ENCODE measurements at regions not wholly inside any gene's neighbourhood (a gene's known extent, or its start where the extent isn't known, plus 50 kb on each side); places are given as distances from the start of the nearest gene placed in this dataset.
A peak's percentile ranks its signal among the peaks of the same experiment; 100 is the strongest.

DNA sequence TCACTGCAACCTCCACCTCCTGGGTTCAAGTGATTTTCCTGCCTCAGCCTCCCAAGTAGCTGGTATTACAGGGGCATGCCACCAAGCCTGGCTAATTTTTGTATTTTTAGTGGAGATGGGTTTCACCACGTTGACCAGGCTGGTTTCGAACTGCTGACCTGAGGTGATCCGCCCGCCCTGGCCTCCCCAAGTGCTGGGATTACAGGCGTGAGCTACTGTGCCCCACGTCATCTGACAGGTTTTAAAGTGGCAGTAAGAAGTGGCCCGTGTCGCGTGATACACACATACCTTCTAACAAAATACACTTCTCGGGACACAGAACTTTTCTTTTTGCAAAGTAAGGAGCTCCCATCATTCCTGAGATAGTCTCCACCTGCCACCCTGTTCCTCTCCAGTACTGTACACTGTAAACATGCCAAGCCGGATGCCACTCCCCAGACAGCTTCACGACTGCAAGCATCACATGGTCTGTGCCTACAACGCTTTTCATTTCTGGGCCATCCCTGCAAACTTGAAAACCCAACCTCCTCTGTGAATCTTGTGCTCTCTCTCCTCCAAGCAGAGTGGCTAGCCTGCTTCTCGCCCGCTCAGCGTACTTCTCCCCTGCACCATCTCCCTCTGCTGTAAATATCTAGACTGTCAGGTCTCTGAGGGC is 256.3 kb upstream of the KLF14 start:
- DNase-seq (ENCODE audit: low read depth in 1 of 2, low spot score in 1 of 2), result no peak

- DNase-seq (ENCODE audit: low read depth in 1 of 2, low spot score in 1 of 2), result no peak
Observed at GRCh38 chr7:130993671-130994365, 259.8 kb upstream of the KLF14 start.

DNA sequence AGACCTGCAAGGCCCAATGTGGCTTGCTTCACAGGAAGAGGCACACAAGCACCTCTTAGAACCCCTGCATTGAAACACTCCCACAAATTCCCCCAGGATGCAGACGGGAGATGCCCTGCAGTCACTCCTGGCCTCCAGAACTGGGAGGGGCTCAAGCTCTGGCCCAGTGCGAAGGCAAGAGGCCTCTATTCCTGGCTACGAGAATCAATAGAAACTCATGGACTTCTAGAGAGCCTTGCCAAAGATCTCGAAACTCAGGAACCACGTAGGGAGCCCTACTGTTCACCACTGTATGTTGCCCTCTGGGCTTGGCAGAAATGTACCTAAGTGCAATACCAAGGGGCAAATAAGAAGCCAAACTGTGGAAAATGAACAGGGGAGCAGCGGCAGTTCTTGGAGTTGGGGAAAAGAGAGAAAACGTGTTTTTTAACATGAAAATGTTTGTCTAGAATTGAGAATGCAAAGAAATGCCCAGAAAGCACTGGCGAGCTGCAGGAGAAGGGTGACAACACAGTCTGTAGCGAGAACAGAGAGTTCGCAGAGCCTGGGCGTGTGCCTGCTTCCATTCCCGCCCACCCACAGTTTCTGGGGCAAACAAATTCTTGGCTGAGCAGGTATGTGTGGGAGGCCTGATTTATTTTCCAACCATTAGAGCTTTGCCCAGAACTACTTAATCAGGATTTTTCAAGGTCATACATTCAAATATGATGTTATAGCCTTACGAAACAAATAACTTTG is 260.5 kb upstream of the KLF14 start:
- DNase-seq (ENCODE audit: low read depth in 1 of 2, low spot score in 1 of 2), result no peak

DNA sequence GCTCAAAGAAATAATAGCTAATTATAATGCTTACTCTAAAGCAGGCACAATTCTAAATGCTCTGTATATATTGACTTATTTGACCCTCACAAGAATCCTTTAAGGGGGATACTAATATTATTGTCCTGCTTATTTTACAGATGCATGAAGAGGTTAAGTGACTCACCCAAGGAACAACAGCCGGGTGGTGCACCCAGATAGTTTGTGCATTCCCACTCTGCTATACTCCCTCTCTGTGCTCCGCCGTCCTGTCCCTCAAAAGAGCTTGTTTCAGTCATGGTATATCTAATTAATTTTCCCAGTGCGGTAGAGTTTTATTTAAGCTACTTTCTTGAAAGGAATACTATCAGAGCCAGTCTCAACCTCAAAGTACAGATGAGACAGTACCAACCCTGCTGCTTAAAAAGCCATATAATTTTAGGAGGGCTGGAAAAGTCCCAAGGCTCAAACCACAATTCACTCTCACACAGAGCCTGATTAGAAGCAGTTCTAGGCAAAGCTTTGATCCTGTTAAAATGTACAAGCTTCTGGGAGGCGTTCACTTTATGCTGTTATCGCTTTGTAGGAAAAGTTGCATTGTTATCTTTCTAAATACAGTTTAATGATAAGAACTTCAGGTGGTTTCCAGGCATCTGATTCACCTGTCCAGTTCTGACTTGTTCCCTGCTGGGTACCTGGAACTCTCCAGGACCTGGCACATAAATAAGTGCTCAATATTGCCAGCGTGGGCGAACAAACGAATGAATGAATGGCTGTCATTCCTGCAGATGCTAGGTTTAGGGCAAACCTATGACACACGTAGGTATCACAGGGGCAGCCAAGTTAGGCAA is 261.5 kb upstream of the KLF14 start:
- DNase-seq (ENCODE audit: low read depth in 1 of 2, low spot score in 1 of 2), result no peak

DNA sequence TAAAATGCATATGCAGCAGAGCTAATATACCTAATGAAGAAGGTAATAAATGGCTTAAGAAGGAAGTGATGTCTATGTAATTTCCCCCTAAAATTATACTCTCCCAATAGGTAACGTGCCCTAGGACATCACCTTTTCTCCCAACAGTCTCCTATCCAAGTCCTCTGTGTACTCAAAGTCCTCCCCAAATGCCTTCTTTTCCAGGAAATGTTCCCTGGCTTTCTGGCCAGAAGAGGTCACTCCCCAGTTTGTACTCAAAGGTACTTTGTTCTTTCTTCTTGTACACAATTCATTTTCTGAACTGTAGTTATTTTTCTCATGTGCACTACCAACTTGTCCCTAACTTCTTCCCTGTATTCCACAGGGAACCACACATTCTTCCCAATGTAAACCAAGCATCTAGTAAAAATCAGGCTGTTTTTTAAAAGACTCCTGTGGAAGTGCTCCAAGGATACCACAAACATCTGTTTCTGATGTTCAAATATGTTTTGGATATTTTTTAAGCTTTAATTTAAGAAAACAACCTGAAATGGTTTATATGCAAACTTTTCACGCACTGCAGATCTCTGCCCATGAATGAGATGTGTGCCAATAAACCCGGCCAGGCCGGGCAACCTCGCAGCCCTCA is 262.3 kb upstream of the KLF14 start:
- no peak for DNase-seq (ENCODE audit: low read depth in 1 of 2, low spot score in 1 of 2)

DNA sequence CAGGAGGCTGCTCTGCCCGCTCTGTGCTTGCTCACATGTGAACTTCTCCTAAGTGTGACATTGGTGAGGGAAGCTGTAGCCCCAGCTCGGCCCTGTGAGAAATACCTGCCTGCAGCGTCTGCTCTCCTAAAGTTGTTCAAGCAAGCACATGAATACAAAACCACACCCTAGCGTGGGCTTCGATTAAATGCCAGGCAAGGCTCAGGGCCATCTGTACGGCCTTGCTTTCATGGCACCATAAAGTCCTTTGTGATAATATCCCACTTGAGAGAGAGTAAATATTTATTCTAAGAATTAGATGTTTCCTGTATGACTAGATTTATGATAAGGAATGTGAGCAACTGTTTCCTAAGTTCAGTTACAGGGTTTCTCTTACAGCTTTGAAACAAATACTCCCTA is 262.8 kb upstream of the KLF14 start:
- DNase-seq (ENCODE audit: low read depth in 1 of 2, low spot score in 1 of 2), result no peak

GRCh38 chr7:130998993-130999602 is 265.1 kb upstream of the KLF14 start:
- DNase-seq (ENCODE audit: low read depth in 1 of 2, low spot score in 1 of 2), result no peak

- no peak for DNase-seq (ENCODE audit: low read depth in 1 of 2, low spot score in 1 of 2)
Observed at GRCh38 chr7:130999926-131000325, 265.9 kb upstream of the KLF14 start.

GRCh38 chr7:131000389-131000788 is 266.4 kb upstream of the KLF14 start:
- no peak for DNase-seq (ENCODE audit: low read depth in 1 of 2, low spot score in 1 of 2)

GRCh38 chr7:131000873-131001272 is 266.9 kb upstream of the KLF14 start:
- DNase-seq (ENCODE audit: low read depth in 1 of 2, low spot score in 1 of 2), result no peak

DNA sequence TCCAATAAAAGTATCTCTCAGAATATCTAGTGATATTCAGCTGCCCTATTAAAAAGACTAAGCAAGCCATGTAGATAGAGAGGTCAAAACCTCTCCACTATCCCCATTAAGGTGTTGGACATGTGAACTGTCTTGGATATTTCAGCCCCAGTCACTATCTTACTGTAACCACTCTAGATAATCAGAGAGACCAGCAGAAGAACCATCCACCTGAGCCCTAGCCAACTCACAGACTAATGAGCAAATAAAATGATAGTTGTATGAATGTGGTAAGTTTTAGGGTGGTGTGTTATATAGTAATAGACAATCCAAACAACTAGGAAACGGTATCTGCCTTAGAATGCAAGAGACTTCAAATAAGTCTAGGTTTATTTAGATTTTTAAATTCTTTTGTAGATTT is 268.6 kb upstream of the KLF14 start:
- no peak for DNase-seq (ENCODE audit: low read depth in 1 of 2, low spot score in 1 of 2)

DNA sequence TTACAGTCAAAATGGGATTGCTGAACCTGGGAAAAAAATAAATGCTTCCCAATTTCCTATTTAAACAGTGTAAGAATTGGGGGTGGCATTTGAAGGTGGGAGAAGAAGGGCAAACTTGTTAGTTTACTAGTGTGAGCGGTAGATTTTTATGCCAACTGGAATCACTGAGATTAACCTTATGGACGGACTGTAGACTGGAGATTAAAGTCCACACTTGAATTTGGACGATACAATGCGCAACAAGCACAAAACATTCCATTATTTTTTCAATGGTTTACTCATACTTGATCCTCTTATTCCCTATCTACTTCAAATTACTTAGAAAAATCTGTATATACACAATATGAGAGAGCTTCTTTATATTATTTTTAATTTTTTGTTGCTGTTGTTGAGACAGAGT is 269.6 kb upstream of the KLF14 start:
- DNase-seq (ENCODE audit: low read depth in 1 of 2, low spot score in 1 of 2), result no peak

GRCh38 chr7:131004371-131004770 is 270.4 kb upstream of the KLF14 start:
- no peak for DNase-seq (ENCODE audit: low read depth in 1 of 2, low spot score in 1 of 2)

DNA sequence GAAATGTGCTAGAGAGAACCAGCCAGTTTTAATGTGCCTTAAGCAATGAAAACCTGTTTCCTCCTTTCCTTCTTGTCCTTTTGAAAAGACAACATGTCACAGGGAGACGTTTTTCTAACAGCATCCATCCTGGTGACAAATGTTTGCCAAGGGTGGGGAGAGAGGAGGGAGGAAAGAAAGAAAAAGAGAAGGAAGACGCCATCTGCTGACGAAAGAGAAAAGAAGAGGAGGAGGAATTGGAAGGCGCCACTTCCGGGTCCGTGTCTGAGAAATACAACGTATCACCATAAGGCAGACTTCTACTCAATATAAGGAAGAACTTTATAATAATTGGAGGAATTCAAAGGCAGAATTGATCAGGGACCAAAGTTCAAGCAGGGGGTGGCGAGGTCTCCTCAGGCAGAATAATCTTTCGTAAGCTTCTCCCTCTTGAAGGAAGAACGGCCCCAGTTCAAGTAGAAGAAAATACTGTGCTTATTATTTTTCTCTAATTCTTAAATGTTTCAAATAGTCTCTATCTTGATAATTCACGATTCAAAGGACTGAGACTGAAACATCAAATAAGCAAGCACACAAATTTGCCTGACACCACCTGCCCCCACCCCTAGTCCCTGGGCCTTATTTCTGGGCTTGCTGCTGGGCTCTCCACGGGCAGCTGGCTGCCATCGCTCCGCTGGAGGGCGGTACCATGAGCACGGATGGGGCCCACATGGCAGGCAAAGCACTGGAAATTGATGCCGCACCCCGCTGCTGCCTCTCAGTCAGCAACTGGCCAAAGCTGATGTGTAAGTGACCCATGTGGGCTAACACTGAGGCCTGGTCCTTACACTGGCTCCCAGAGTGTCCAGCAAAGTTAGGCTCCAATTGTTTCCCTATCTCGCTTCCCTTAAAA is 273.7 kb upstream of the KLF14 start:
- DNase-seq (ENCODE audit: low read depth in 1 of 2, low spot score in 1 of 2), result peak in 1 of 2 donors; percentile 70

GRCh38 chr7:131008840-131009711 is 275.1 kb upstream of the KLF14 start:
- DNase-seq (ENCODE audit: low read depth in 1 of 2, low spot score in 1 of 2), result no peak

- DNase-seq (ENCODE audit: low read depth in 1 of 2, low spot score in 1 of 2), result no peak
Observed at GRCh38 chr7:131010029-131010716, 276.2 kb upstream of the KLF14 start.

DNA sequence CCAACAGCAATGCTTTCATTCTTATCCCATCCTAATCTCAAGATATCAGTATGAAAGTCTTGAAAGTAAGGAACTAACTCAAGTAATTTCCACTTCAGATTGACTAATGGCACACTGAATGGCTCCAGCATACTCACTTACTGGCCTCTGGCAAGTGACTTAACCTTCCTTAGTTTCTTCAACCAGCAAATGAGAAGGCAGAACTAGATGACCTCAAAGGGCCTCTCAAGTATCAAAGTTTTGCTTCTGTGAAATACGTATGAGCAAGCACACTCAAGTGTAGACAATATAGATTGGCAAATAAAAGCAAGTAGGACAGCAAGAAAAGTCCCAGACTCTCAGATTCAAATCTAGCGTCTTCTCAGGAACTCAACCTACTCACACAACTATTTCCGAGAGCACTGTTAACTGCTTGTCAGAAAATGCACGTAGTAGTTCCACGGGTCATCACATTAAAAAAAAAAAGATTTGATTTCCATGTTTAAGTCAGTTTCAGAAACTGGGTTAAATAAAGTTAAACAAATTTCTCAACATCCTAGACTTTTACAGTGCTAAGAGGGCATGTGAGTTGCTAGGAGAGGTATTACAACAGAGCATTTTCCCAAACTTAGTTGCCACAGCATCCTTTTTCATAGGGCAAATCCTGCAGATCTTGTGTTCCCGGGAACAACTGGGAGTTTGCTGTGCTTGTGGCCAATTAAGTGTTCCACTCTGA is 276.9 kb upstream of the KLF14 start:
- no peak for DNase-seq (ENCODE audit: low read depth in 1 of 2, low spot score in 1 of 2)

GRCh38 chr7:131011432-131011742 is 277.4 kb upstream of the KLF14 start:
- no peak for DNase-seq (ENCODE audit: low read depth in 1 of 2, low spot score in 1 of 2)

All from activated CD4-positive, alpha-beta T cell treated with anti-CD3 and anti-CD28 coated beads, Interleukin-2, amount 50 U/mL, for 24 hours (primary cell).